Fibroblast of lung (primary cell): ENCODE measurements at regions not wholly inside any gene's neighbourhood (a gene's known extent, or its start where the extent isn't known, plus 50 kb on each side); places are given as distances from the start of the nearest gene placed in this dataset.

Experiments
- CTCF ChIP-seq, 2 donors: IDR thresholded peaks in 1 of 2; conservative IDR thresholded peaks in 1 of 2; 1 replicate in 1 of 2; 2 replicates in 1 of 2; pipeline ENCODE4 v1.5.1; 2011 to 2012; ENCODE audit warnings: low read length in 2 of 2, control low read depth in 1 of 2, inconsistent platforms in 1 of 2, low read depth in 1 of 2, mild to moderate bottlenecking in 1 of 2
- EZH2 ChIP-seq: IDR thresholded peaks from 2 replicates; pipeline ENCODE4 v1.5.1; 2012; ENCODE audit warnings: low read length, control low read depth, mild to moderate bottlenecking; ENCODE audit errors: missing control alignments

- TF ChIP-seq CTCF (conservative IDR thresholded peaks at IDR 0.05 in 1 of 2, IDR thresholded peaks at IDR 0.05 in 1 of 2; ENCODE audit: low read depth in 1 of 2, low read length in 2 of 2) (no peak), EZH2 (no peak)
These were observed 1019.3 kb downstream of the NSUN3 start for GRCh38 chr3:95082191-95082590.
